GM21619 (cell line): ENCODE measurements at regions not wholly inside any gene's neighbourhood (a gene's known extent, or its start where the extent isn't known, plus 50 kb on each side); places are given as distances from the start of the nearest gene placed in this dataset.

Experiments used
- ATAC-seq: cut with Tn5 transposase; IDR thresholded peaks from one replicate; pipeline ENCODE4 v1.9.1; 2021; ENCODE audit not compliant: unreplicated experiment

DNA sequence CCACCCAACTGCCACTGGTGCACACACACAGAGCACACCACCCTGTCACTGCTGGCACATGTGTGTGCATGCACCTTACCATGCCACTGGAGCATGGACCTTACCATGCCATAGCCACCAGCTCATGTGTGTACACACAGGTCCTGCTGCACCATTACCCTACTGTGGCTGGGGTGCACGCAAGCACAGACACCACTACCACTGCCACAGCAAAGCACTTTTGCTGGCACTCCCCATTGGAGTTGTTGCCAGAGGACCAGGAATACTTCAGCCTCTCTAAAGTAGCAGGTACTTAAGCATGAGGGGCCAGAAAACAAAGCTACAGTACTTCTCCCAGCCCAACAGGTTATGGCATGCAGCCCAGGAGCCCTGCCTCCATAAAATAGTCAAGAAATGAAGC, 404.8 kb downstream of the MBD2 start:
- ATAC-seq, result no peak

DNA sequence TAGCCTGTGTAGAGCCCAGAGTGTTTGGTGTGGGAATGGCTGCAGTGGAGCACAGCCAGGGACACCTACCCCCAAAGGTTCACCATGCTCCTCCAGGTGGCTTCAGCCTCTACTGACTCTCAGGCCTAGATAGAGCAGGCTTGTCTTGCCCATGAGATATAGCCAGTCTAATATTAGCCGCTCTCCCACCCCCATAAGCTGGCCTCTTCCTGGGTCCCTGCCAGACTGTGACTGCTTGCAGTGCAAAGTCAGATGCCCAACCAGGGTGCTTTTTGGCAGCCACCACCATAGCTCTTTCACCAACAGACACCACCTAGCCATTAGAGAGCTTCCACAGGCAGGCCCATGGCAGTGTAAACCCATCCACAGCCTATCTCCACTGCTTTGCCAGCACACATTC, 405.3 kb downstream of the MBD2 start:
- ATAC-seq, result no peak

DNA sequence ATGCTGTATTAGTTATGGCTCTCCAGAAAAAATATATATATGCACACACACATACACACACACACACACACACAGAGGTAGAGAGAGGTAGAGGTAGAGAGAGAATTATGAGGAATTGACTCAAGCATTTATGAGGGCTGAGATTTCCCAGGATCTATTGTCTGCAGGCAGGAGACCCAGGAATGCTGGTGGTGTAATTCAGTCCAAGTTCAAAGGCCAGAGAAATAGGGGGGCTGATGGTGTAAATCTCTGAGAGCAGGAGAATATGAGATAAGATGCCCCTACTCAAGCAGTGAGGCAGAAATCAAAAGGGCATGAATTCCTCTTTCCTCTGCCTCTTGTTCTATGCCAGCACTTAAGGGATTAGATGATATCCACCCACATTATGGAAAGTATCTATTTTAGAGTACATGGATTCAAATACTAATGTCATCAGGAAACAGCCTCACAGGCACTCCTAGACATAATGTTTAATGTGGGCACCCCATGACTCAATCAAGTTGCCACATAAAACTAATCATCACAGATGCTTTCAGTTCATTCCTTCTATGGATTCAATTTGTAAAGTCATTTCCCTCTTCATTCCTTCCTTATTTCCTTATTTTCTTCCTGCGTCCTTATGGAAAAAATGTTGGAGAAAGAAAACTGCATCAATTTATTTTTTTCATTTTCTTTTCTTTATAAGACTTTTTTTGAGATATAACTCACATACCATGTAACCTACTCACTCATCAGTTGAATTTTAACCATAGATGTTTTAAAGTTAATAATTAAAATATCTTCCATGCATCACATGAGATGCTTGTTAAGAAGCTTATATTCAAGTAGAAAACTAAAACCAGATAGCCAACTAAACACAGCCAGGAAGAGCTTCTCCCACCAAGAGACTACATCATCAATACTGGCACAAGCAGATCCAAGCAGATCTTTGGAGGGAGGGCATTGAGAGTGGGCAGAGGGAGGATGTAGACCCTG, 406.2 kb downstream of the MBD2 start:
- ATAC-seq, result no peak

DNA sequence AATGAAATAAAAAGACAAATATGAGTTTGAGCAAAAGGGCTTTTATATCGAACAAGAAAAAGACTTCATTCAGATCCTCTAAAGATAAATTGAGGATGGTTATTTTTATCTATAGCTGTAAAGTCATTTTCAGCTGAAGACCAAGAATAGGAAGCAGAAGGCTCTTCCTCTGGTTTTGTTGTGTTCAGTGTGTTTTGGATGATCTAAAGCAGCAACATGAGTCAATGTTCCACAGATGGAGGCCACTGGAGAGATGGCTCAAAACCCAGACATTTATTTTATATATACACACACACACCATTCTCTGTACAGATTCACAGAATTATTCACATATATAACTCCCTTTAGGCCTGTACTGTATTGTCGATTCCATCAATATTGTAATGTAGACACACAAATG, 424.3 kb downstream of the MBD2 start:
- no peak for ATAC-seq

DNA sequence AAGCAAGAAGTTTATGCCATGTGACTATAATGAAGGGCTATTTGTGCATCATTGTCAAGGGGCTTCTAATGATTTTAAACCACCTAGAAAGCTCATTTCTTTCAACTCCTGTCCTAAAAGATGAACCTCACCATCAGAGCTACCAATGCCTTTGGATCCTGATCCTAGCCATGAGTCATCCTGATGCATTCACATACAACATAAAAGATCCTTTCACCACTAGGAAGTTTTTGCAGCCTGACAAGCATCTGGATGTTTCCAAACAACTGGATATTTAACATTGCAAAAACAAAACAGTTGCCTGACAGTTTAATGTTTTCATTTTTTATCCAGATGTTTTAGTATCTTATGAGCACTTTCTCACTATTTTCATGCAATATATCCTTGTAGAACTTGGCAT, 425.3 kb downstream of the MBD2 start:
- ATAC-seq, result no peak

DNA sequence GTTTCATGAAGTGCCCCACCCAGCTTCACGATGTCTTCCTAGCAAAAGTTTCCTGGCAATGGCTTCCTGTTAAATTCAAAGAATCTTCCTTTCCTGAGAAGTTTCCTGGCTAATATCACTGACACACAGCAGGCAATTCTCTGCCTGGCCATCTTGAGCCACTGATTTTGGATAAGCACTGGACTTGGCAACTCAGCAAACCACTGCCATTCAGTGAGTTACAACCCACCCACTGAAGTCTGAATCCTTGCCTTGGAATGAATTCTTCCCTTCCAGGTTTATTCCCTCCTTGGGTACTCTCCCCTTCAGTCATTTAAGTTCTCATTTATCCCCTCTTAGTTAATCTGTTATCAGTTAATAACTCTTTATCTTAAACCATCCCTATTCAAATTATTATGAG, 426.0 kb downstream of the MBD2 start:
- no peak for ATAC-seq

DNA sequence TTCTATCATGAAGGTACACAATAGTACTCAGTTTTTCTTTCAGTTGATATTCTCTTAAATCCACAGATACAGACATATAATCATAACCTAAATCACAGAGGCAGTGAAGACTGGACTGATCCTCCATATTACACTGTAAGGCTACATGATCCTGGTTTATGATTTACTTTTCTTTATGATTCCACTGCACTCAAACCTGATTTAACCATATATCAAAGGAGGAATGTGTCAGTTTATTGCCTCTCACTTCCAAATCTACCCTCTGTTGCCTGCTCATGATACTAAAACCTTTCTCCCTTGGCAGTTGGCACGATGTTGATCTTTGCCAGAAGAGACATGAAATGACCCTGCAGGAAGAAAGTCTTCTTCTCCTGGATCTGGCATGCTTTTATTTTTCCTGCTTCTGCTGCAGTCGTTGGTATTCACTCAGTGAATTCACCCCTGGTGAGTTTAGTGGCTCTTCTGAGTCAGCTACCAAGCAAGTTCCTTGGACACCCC, 426.4 kb downstream of the MBD2 start:
- no peak for ATAC-seq

DNA sequence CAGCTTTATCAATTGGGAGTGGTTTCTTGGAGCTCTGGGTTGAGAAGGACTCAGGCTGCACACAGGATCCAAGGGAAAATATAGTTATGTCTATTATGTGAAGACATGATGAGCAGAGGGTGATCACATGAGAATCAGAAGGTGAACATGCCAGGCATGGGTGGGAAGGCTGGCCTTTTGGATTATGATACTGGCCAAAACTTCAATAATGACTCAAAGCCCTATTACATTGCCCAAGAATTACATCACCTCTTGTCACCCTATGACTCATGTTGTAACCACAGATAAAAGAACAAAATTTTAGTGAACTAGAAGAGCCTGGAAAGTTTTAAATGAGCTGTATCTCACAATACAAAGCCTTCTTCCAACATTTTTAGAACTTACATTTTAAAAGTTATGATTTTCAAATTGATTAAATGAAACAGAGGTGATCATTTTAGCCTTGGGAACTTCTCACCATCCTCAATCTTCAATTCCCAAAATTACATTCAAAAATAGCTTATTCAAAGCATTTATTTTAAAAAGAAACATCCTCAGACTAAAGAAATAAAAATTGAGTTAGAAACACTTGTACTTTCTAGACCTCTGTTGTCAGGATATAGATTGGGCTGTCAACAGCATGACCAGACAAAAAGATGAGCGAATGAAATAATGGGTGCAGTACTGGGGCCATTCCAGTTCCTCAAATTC, 428.3 kb downstream of the MBD2 start:
- peak; percentile 86 for ATAC-seq

DNA sequence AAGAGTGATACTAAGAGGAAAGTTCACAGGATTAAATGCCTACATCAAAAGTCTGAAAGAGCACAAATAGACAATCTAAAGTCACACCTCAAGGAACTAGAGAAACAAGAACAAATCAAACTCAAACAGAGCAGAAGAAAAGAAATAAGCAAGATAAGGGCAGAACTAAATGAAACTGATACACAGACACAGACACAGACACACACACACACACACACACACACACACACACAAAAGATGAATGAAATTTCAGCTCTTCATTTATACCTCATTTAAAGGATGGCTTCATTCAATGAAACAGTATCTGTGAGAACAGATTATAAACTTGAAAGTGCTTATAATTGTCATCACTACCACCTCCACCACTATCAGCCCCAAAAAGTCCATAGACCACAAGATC, 428.9 kb downstream of the MBD2 start:
- no peak for ATAC-seq

DNA sequence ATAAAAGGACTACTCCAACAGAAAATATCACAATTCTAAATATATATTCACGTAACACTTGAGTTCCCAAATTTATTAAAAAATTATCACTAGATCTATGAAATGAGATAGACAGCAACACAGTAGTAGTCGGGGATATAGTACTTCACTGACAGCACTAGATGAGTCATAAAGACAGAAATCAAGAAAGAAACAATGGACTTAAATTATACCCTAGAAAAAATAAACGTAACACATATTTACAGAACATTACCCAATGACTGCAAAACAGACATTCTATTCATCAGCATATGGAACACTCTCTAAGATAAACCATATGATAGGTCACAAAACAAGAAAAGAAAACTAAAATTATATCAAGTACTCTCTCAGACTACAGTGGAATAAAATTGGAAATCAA, 429.4 kb downstream of the MBD2 start:
- no peak for ATAC-seq

DNA sequence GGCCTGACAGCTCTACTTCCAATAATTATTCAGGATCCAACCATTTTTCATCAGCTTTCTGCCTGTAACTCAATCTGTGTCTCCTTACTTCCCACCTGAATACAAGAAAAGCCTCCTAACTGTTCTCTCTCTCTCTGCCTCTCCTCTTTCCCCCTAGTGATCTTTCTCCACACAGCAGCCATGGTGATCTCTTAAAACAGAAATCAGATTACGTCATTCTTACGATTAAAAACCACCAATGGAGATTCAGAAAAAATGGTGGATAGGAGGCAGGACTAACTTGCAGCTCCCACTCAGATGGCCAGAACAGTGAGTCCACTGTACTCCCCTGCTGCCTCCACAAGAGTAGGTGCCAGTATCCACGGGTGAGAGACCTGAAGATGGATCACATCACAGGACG, 431.7 kb downstream of the MBD2 start:
- ATAC-seq, result no peak

DNA sequence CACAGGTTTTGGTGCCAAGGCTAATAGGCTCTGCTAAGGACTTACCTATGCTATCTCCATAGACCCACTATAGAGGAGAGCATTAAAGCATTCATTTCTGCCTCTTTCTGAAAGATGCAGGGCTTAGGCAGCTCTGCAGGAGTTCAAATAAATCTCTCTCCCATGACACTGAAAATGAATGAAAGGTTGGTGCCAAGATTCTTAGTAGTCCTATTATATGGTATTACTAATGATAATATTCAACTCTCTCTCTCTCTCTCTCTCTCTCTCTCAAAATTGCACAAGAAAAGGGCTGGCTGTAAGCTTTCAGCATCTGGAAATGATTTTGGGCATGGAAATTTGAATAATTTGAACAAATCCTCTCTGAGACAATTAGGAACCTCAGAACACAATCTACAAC, 433.7 kb downstream of the MBD2 start:
- no peak for ATAC-seq

DNA sequence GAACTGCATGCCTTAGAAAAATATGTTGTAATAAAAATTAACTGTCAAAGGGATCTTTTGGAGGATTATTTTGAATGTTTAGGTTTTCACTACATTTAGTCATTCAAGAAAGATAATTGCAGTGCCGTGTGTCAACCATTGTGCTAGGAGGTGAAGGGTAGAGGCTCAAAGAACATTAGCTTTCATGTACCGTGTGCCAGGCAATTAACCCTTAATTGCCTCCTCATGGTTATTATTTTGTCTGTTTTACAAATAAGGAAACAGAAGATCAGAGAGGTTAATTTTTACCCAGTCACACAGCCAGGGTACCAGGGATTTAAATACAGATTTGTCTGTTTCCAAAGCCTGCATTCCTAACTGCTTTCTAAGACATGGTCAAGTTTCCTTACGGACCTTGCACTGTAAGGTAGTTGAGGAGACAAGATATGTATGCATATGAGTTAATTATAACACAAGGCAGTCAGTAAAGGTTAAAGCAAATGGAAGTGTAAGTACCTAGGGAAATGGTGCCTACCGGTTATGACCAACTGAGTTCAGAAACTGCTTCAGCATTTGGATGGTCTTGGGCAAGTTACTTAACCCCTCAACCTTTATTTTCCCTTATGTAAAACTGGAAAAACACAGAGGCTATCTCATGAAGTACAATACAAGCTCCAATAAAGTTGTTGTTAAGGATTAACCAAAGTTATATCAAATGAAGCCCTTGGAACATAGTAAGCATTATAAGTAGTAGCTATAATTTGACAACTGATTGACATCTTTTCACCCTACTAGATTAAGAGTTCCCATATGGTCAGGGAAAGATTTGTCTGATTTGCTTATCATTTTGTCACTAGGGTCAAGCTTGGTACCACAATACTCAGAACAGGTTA, 434.9 kb downstream of the MBD2 start:
- no peak for ATAC-seq

DNA sequence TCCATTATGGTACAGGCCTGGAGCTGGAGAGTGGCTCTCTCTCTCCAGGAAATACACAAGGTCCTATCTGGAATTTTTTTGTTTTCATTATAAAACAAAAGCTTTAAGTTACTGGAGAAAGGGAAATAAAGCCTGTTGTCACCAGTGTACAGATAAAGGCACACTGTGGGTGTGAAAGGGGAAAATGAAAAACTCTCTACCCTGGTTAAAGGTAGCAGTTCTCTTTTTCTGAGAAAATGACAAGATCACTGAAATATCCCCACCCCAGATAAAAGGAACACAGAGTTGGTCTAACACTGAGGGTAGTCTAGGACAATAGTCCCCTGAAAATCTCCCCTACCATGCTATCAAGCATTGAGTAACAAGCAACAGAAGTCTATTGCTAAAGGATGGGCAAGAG, 438.7 kb downstream of the MBD2 start:
- no peak for ATAC-seq

DNA sequence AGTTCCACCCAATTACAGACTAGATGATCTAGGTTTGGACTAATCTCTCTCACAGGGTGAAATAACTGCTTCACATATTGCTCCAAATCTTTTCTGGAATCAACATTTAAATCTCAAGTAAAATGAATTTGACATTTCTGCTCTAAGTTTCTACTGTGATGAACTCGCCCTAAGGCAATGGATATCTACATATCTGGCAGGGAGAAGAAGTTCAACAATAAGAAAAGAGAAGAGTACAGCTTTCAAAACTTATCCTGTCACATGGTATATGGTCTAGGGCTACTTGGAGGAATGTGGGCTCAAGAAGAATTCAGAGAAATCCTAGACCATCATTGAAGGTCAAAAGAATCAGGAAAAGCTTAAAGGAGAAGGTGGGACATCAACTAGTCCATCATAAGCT, 440.2 kb downstream of the MBD2 start:
- ATAC-seq, result no peak

DNA sequence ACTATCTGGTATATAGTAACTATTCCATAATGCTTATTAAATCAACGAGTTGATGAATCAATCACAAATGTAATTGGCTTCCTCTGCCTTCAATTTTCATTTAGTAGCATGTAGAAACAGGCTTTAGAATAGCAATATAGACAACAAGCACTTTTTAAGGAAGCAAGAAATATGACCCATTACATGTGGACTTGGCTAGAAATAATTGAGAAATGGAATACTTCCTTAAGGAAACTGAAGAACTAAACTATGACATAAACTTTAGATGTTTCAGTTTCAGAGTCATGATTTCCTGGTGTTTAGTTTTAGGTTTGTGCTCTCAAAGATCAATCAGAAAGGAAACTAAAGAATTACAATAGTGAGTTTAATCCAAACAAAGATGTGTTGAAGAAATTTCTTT, 443.8 kb downstream of the MBD2 start:
- no peak for ATAC-seq

DNA sequence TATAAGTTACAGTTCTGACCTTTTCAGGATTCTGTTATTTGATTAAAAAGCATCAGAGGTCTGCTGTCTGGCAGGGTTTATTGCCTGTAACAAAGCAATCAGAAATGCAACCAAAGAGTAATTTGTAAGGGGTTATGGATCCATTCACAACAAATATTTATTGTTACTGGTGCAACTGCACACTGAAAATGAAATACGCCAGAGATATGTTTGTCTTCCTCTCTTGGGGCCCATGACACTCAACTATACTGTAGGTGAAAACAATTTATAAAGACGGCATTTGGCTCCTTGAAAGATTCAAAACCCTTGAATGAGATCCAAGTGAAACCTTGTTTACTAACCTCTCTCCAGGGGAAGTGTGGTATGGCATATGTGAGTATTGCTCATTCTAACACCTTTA, 452.2 kb downstream of the MBD2 start:
- ATAC-seq, result no peak

DNA sequence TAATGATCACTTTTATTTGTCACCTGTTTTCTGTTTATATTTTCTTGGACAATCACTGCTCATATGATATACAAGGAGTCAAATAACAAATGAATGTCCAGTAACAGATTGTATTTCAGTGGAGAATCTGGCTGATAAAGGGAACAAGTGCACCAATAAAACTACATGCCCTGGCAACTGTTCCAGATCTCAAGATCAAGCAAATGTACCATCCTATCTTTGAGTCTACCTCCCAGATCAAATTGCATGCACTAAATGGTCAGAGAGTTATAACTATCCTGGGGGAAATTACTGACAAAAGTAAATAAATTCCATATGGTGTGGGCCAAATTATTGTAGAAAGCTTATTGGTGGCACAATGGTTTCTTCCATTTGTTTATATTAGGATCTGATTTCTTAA, 452.8 kb downstream of the MBD2 start:
- ATAC-seq, result no peak

DNA sequence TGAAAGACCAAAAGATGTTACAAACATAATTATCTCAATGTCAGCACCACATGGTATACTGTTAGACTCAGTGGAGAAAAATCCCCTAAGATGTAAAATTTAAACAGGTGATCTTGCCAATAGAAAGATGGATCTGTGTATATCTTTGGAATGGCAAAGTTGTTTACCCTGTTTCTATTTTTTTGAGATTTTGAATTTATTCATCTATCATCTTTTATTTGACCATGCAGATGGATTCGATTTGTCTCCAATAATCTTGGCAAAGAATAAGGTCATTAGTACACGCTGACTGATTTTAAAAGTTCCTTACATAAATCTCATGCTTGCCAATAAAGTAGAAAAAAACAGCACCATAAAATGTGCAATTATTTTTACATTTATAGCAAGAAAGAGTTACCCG, 459.3 kb downstream of the MBD2 start:
- no peak for ATAC-seq

DNA sequence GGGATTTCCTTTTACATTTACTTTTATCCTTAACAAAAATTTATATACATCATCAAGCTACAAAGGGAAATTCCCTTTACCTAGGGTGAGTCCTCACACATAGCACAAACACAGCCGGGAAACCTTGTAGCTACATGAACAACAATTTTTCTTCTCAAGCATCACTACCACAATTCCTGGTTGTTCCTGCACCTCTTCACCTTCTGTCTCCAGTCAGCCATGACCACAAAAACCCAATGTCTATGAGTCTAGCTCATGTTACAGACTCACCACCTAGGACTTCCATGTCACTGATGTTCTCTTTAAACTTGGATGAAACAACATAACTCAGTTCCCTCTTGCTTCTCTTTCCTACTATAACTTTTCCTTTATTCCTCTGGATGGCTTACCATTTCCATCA, 460.4 kb downstream of the MBD2 start:
- ATAC-seq, result no peak

DNA sequence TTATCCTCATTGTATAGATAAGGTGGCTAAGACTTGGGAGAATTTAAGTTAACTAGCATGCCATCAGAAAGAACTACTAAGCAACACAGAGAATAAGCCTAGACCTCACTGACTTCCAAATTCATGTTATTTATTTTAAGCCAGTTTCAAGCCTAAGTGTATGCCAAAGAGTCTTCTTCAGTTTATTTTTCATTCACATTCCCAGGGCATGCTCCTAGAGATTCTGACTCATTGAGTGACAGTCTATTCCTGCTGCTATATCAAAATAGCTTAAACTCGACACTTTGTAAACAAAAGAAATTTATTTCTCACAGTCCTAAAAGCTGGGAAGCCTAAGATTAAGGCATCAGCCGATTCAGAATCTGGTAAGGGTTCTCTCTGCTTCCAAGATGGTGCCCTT, 467.1 kb downstream of the MBD2 start:
- ATAC-seq, result no peak
